ENCODE measurements at regions not wholly inside any gene's neighbourhood (a gene's known extent, or its start where the extent isn't known, plus 50 kb on each side); places are given as distances from the start of the nearest gene placed in this dataset.

DNA sequence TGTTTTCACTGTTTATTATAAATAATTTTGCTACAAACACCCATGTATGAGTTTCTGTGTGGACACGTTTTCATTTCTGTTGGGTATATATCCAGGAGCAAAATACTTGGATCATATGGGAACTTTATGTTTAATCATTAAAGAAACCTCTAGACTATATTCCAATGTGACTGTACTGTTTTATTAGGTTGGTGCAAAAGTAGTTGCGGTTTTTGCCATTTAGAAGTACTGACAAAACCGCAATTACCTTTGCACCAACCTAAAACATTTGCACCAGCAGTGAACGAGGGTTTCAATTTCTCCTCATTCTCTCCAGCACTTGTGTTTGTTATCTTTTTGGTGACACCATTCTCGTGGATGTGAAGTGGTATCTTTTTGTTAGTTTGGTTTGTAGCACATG, 565.0 kb downstream of the TRIML1 start:
- Histone ChIP-seq H3K27me3 (no peaks in the 10 kb centered on the region), H3K9me3 (no peaks in the 10 kb centered on the region), H3K4me1 (no peaks in the 10 kb centered on the region), H3K4me3 (ENCODE audit: low read depth, low read length) (no peak overlapping the region), H3K36me3 (no peaks in the 10 kb centered on the region)
- TF ChIP-seq, protein P1, sequence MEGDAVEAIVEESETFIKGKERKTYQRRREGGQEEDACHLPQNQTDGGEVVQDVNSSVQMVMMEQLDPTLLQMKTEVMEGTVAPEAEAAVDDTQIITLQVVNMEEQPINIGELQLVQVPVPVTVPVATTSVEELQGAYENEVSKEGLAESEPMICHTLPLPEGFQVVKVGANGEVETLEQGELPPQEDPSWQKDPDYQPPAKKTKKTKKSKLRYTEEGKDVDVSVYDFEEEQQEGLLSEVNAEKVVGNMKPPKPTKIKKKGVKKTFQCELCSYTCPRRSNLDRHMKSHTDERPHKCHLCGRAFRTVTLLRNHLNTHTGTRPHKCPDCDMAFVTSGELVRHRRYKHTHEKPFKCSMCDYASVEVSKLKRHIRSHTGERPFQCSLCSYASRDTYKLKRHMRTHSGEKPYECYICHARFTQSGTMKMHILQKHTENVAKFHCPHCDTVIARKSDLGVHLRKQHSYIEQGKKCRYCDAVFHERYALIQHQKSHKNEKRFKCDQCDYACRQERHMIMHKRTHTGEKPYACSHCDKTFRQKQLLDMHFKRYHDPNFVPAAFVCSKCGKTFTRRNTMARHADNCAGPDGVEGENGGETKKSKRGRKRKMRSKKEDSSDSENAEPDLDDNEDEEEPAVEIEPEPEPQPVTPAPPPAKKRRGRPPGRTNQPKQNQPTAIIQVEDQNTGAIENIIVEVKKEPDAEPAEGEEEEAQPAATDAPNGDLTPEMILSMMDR (IDR thresholded peaks at IDR 0.05; ENCODE audit: low read depth, low read length) = no peak
- DNase-seq = no peak

DNA sequence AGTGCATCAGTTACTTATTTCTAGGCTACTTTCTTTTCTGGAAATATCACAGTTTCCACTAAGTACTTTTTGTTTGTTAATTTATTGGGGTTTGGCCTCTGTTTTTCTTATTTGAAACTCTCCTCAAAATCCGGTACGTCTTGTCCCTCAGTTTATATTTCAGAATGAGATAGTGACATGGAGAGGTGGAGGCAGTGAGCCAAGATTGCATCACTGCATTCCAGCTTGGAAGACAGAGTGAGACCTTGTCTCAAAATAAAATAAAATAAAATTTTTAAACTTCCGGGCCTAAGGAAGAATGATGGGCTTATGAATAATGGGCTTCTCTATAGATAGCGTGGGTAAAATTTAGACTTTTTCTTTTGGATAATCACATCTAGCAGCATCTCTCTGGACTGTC, 567.8 kb downstream of the TRIML1 start:
- Histone ChIP-seq H3K27me3 (no peaks in the 10 kb centered on the region), H3K9me3 (no peaks in the 10 kb centered on the region), H3K36me3 (no peaks in the 10 kb centered on the region), H3K4me1 (no peaks in the 10 kb centered on the region), H3K4me3 (ENCODE audit: low read depth, low read length) (no peak overlapping the region)
- no peak for DNase-seq
- TF ChIP-seq, protein P1 (IDR thresholded peaks at IDR 0.05; ENCODE audit: low read depth, low read length) = no peak

DNA sequence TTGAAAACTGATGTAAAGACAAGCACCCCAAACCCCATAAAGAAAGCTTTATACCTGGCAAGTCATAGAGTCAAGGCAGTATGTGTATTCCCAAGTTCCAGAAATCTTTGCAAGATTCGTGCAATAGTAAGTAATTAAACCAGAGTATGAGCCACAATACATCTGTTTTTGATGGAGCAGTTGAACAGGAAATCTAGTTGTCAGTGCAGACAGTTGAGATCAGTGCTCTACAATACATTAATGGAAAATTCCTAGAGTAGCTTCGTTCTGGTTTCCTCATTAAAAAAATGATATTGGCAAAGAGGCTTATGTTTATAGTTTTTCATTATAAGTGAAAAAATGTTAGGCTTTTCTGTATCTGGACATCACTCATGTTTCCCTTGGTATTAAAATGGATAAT, 575.3 kb downstream of the TRIML1 start:
- TF ChIP-seq, protein P1 (IDR thresholded peaks at IDR 0.05; ENCODE audit: low read depth, low read length) = no peak
- Histone ChIP-seq H3K27me3 (no peaks in the 10 kb centered on the region), H3K4me3 (ENCODE audit: low read depth, low read length) (no peak overlapping the region), H3K4me1 (no peaks in the 10 kb centered on the region), H3K9me3 (no peaks in the 10 kb centered on the region), H3K36me3 (no peaks in the 10 kb centered on the region)
- no peak for DNase-seq

DNA sequence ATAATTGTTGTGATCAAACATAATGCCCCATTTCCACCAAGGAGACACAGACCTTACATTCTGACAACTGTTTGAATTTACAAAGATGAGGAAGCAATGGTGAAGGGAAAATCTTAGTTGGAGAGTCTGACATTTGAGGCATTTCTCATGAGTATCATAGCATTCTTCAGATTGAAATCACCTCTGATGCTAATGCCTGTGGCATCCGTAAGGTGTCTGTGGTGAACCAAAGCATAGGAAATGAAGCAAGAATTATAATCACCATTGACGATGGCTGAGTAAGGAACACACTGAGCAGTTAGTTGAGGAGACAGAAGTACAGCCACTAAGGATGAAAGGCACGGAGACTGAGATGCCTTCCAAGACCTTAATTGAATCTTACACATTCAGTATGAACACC, 575.7 kb downstream of the TRIML1 start:
- no peak for DNase-seq
- TF ChIP-seq, protein P1 (IDR thresholded peaks at IDR 0.05; ENCODE audit: low read depth, low read length) = no peak

DNA sequence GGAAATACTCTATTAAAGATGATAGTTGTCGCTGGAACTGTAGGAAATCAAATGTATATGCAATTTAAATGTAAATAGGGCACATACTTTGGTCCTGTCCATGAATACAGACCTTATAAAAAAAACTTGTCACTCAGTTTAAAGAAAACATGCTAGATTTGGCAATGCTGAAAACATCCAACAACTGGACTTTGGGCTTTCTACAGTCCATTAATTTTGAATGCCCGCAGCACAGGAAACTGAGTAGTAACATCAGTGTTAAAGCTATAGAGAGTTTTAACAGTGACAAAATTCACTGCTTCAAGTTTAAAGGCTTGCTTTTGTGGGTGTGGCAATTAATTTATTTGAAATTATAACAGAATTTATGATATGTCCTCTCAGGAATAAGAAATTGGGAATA, 578.4 kb downstream of the TRIML1 start:
- Histone ChIP-seq H3K27me3 (no peaks in the 10 kb centered on the region), H3K9me3 (no peaks in the 10 kb centered on the region), H3K36me3 (no peaks in the 10 kb centered on the region), H3K4me1 (no peaks in the 10 kb centered on the region), H3K4me3 (ENCODE audit: low read depth, low read length) (no peak overlapping the region)
- TF ChIP-seq, protein P1 (IDR thresholded peaks at IDR 0.05; ENCODE audit: low read depth, low read length) = no peak
- DNase-seq = no peak

More for the DNA sequence above, 575.7 kb downstream of the TRIML1 start:
- H3K4me1 ChIP-seq = no peaks in the 10 kb centered on the region
- no peak overlapping the region for H3K4me3 ChIP-seq (ENCODE audit: low read depth, low read length)
- H3K36me3 ChIP-seq = no peaks in the 10 kb centered on the region
- no peaks in the 10 kb centered on the region for H3K9me3 ChIP-seq
- no peaks in the 10 kb centered on the region for H3K27me3 ChIP-seq

DNA sequence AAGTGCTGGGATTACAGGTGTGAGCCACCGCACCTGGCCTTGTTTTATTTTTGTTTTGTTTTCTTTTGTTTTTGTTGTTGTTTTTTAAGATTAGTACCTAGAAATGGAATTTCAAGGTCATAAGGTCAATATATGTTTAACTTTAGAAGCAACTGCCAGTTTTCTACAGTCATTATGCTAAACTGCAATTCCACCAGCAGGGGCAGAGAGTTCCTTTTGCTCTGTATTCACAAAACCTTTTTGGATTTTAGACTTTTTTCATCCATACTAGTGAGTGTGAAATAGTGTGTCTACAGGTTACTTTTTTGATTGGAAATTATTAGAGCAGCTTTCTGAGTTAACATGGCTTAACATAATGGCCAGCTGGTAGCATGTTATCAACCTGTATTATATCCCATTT, 580.6 kb downstream of the TRIML1 start:
- TF ChIP-seq, protein P1 (IDR thresholded peaks at IDR 0.05; ENCODE audit: low read depth, low read length) = no peak
- H3K27me3 ChIP-seq = no peaks in the 10 kb centered on the region
- H3K36me3 ChIP-seq = no peaks in the 10 kb centered on the region
- H3K9me3 ChIP-seq = no peaks in the 10 kb centered on the region
- no peak for DNase-seq
- H3K4me3 ChIP-seq (ENCODE audit: low read depth, low read length) = no peak overlapping the region
- H3K4me1 ChIP-seq = no peaks in the 10 kb centered on the region
